IMR-90 (cell line): ENCODE measurements at regions not wholly inside any gene's neighbourhood (a gene's known extent, or its start where the extent isn't known, plus 50 kb on each side); places are given as distances from the start of the nearest gene placed in this dataset.

Source experiments
- ATAC-seq: fragments of 200-7000 bp; cut with Tn5 transposase; 2 replicates; pipeline ENCODE4 v1.9.1; 2020; ENCODE audit warnings: low read depth, mild to moderate bottlenecking, moderate library complexity
- BruUV-seq: library from RNA; stranded (reverse); fragments of 400-500 nt; replicated peaks from 2 replicates; lab custom pipeline; 2021; lab: Mats Ljungman, UMichigan
- CTCF ChIA-PET: fragments of 300-600 bp; formaldehyde crosslinking; extraction: SDS; loops from one replicate; lab custom pipeline; 2021; ENCODE audit warnings: antibody characterized with exemption; lab: Yijun Ruan, JAX
- POLR2A ChIA-PET: fragments of 300-600 bp; sonication (Branson Sonifier 250); formaldehyde crosslinking; loops from one replicate; lab custom pipeline; 2022; ENCODE audit warnings: antibody characterized with exemption; ENCODE audit not compliant: unreplicated experiment; lab: Charles Lee
- DNase-seq: peaks from one replicate; pipeline ENCODE4 v3.0.0; 2013
- H2AFZ ChIP-seq: replicated peaks from 2 replicates; pipeline ENCODE3; 2013; ENCODE audit warnings: low read length, mild to moderate bottlenecking; ENCODE audit not compliant: poor library complexity
- H2AK5ac ChIP-seq: 2 replicates; pipeline ENCODE4 v1.6.1; 2013; ENCODE audit warnings: low read depth, low read length, inconsistent platforms
- H2AK9ac ChIP-seq: replicated peaks from 2 replicates; pipeline ENCODE3; 2013; ENCODE audit warnings: mild to moderate bottlenecking, low read depth, low read length, moderate library complexity; ENCODE audit not compliant: poor library complexity
- H2BK120ac ChIP-seq: 2 replicates; pipeline ENCODE4 v1.6.1; 2013; ENCODE audit warnings: low read depth, low read length, inconsistent platforms
- H2BK15ac ChIP-seq: 3 replicates; pipeline ENCODE4 v1.6.1; 2013; ENCODE audit warnings: low read depth, low read length, inconsistent platforms
- H2BK20ac ChIP-seq: 2 replicates; pipeline ENCODE4 v1.6.1; 2013; ENCODE audit warnings: low read depth, mild to moderate bottlenecking, inconsistent platforms, low read length, moderate library complexity
- H2BK5ac ChIP-seq: 2 replicates; pipeline ENCODE4 v1.6.1; 2013; ENCODE audit warnings: mild to moderate bottlenecking, low read depth, low read length, inconsistent platforms; ENCODE audit not compliant: poor library complexity, severe bottlenecking
- H3K14ac ChIP-seq: replicated peaks from 2 replicates; pipeline ENCODE4 v1.6.1; 2013; ENCODE audit warnings: low read depth, low read length, inconsistent platforms
- H3K18ac ChIP-seq: 2 replicates; pipeline ENCODE4 v1.6.1; 2013; ENCODE audit warnings: low read depth, low read length, control low read depth
- H3K23ac ChIP-seq: 2 replicates; pipeline ENCODE4 v1.6.1; 2013; ENCODE audit warnings: low read depth, low read length, inconsistent platforms
- H3K27ac ChIP-seq: 2 replicates; pipeline ENCODE4 v1.5.1; 2013; ENCODE audit warnings: mild to moderate bottlenecking, control low read depth, low read length; ENCODE audit not compliant: insufficient read depth
- H3K27me3 ChIP-seq: 2 replicates; pipeline ENCODE4 v1.6.1; 2013; ENCODE audit warnings: low read length; ENCODE audit not compliant: control insufficient read depth, insufficient read depth
- H3K36me3 ChIP-seq: 2 replicates; pipeline ENCODE4 v1.6.1; 2013; ENCODE audit warnings: low read length, mixed read lengths; ENCODE audit not compliant: control insufficient read depth, insufficient read depth
- H3K4ac ChIP-seq: 2 replicates; pipeline ENCODE4 v1.6.1; 2013; ENCODE audit warnings: low read depth, low read length, inconsistent platforms
- H3K4me1 ChIP-seq: 2 replicates; pipeline ENCODE4 v1.6.1; 2013; ENCODE audit warnings: low read length, mixed read lengths; ENCODE audit not compliant: control insufficient read depth, insufficient read depth
- H3K4me2 ChIP-seq: 2 replicates; pipeline ENCODE4 v1.6.1; 2013; ENCODE audit warnings: low read depth, mild to moderate bottlenecking, control low read depth, low read length, moderate library complexity
- H3K4me3 ChIP-seq: 2 replicates; pipeline ENCODE4 v1.5.1; 2013; ENCODE audit warnings: low read depth, mild to moderate bottlenecking, control low read depth, low read length, moderate library complexity; ENCODE audit not compliant: insufficient read depth
- H3K56ac ChIP-seq: 2 replicates; pipeline ENCODE4 v1.6.1; 2013; ENCODE audit warnings: low read length, inconsistent platforms; ENCODE audit not compliant: insufficient read depth; ENCODE audit errors: extremely low read depth
- H3K79me1 ChIP-seq, 2 experiments: 2 replicates each; pipeline ENCODE4 v1.6.1; 2013; ENCODE audit warnings: low read length in 2 of 2, inconsistent platforms in 1 of 2, low read depth in 1 of 2
- H3K9ac ChIP-seq: 2 replicates; pipeline ENCODE4 v1.6.1; 2013; ENCODE audit warnings: low read depth, low read length, control low read depth
- H3K9me1 ChIP-seq: 2 replicates; pipeline ENCODE4 v1.6.1; 2013; ENCODE audit warnings: low read length, inconsistent platforms; ENCODE audit not compliant: insufficient read depth
- H3K9me3 ChIP-seq: 2 replicates; pipeline ENCODE4 v1.6.1; 2013; ENCODE audit warnings: low read length; ENCODE audit not compliant: control insufficient read depth, insufficient read depth
- H4K20me1 ChIP-seq: 2 replicates; pipeline ENCODE4 v1.6.1; 2013; ENCODE audit warnings: low read length, inconsistent platforms; ENCODE audit not compliant: insufficient read depth
- H4K5ac ChIP-seq: 2 replicates; pipeline ENCODE4 v1.6.1; 2013; ENCODE audit warnings: mild to moderate bottlenecking, low read depth, low read length, control low read depth
- H4K8ac ChIP-seq, 2 experiments: 2 replicates each; pipeline ENCODE4 v1.6.1; 2013; ENCODE audit warnings: low read depth in 2 of 2, low read length in 2 of 2, control low read depth in 1 of 2, inconsistent platforms in 1 of 2
- H4K91ac ChIP-seq: 2 replicates; pipeline ENCODE4 v1.6.1; 2013; ENCODE audit warnings: low read depth, low read length, inconsistent platforms; ENCODE audit not compliant: insufficient read depth
- BHLHE40 ChIP-seq: fragments of 150-350 bp; IDR thresholded peaks from 2 replicates; pipeline ENCODE4 v1.6.1; 2016; ENCODE audit warnings: mild to moderate bottlenecking, low read depth, low read length
- CEBPB ChIP-seq: IDR thresholded peaks from 2 replicates; pipeline ENCODE4 v1.6.1; 2012; ENCODE audit warnings: low read depth, low read length, improper control_type of control experiment
- ELK1 ChIP-seq: fragments of 150-350 bp; IDR thresholded peaks from 2 replicates; pipeline ENCODE4 v1.6.1; 2016; ENCODE audit warnings: low read depth, mild to moderate bottlenecking, low read length, moderate library complexity, borderline replicate concordance
- FOS ChIP-seq: fragments of 150-350 bp; IDR thresholded peaks from 2 replicates; pipeline ENCODE4 v1.6.1; 2016; ENCODE audit warnings: low read depth, low read length
- NFE2L2 ChIP-seq: fragments of 150-350 bp; IDR thresholded peaks from 2 replicates; pipeline ENCODE4 v1.6.1; 2016; ENCODE audit warnings: low read depth, mild to moderate bottlenecking, low read length
- POLR2A ChIP-seq: IDR thresholded peaks from 2 replicates; pipeline ENCODE4 v1.6.1; 2012; ENCODE audit warnings: mild to moderate bottlenecking, low read depth, low read length
- RAD21 ChIP-seq: IDR thresholded peaks from 2 replicates; pipeline ENCODE4 v1.6.1; 2012; ENCODE audit warnings: low read length, improper control_type of control experiment
- RCOR1 ChIP-seq: IDR thresholded peaks from 2 replicates; pipeline ENCODE4 v1.6.1; 2012; ENCODE audit warnings: mild to moderate bottlenecking, low read length, improper control_type of control experiment; ENCODE audit not compliant: insufficient replicate concordance
- SMC3 ChIP-seq: fragments of 150-350 bp; IDR thresholded peaks from 2 replicates; pipeline ENCODE4 v1.6.1; 2016; ENCODE audit warnings: low read depth, mild to moderate bottlenecking, antibody characterized with exemption, low read length, moderate library complexity
- WGBS, 2 experiments: methylation state at CpG; one replicate each; pipeline versions ENCODE4 v1.1.5 to v1.1.7; 2013; ENCODE audit warnings: missing lambda C conversion rate in 2 of 2; ENCODE audit not compliant: insufficient read length in 1 of 2; ENCODE audit errors: extremely low coverage in 2 of 2; 5-methylcytosine and 5-hydroxymethylcytosine counted together
- dilution Hi-C: fragments of 300-500 bp; cut with HindIII; formaldehyde crosslinking; loops from one replicate; pipeline ENCODE4 v1.14.3; 2018; ENCODE audit warnings: low sequenced_read_pairs; ENCODE audit not compliant: unreplicated experiment
- in situ Hi-C: fragments of 300-500 bp; cut with MboI; formaldehyde crosslinking; loops from 3 replicates; pipeline ENCODE4 v1.14.3; 2019; ENCODE audit warnings: low sequenced_read_pairs, inconsistent platforms, mixed read lengths
- intact Hi-C: fragments of 100-400 bp; cut with micrococcal nuclease; formaldehyde crosslinking; loops from 2 replicates; pipeline ENCODE4 v1.10.0; 2022

GRCh38 chr15:53454535-53454842 is 305.0 kb downstream of the WDR72 start:
- no peak overlapping the region for H3K4ac ChIP-seq
- H4K20me1 ChIP-seq: no peaks in the 10 kb centered on the region
- H3K27ac ChIP-seq: no peak overlapping the region
- in situ Hi-C loops: no loop called here
- no peak for ATAC-seq
- POLR2A ChIA-PET: no interaction called here
- H4K91ac ChIP-seq: no peak overlapping the region
- DNase-seq: no peak
- no peaks in the 10 kb centered on the region for H3K9me1 ChIP-seq
- no peak overlapping the region for H2AFZ ChIP-seq
- H3K56ac ChIP-seq: no peak overlapping the region
- H2BK15ac ChIP-seq: no peak overlapping the region
- no peak overlapping the region for H4K5ac ChIP-seq
- no peak overlapping the region for H2BK120ac ChIP-seq
- intact Hi-C loops: no loop called here
- TF ChIP-seq SMC3 (no peak), POLR2A (no peak), BHLHE40 (no peak), RAD21 (no peak), CEBPB (no peak), NFE2L2 (no peak), FOS (no peak), ELK1 (no peak), RCOR1 (no peak)
- CTCF ChIA-PET: no interaction called here
- H2BK20ac ChIP-seq: no peak overlapping the region
- H4K8ac ChIP-seq: no peak overlapping the region
- WGBS, 2 experiments: no CpG with 5 or more reads among the region's 5 CpGs
- no peak overlapping the region for H3K4me2 ChIP-seq
- no peak overlapping the region for H3K23ac ChIP-seq
- H3K14ac ChIP-seq: no peak overlapping the region
- dilution Hi-C loops: no loop called here
- H2BK5ac ChIP-seq: no peak overlapping the region
- H3K27me3 ChIP-seq: no peaks in the 10 kb centered on the region
- BruUV-seq: no TSS peak
- H3K18ac ChIP-seq: no peak overlapping the region
- H3K9me3 ChIP-seq: peaks cover 13% of the 10 kb centered on the region
- no peaks in the 10 kb centered on the region for H3K79me1 ChIP-seq
- H3K36me3 ChIP-seq: no peaks in the 10 kb centered on the region
- no peak overlapping the region for H3K4me3 ChIP-seq
- H3K9ac ChIP-seq: no peak overlapping the region
- H2AK9ac ChIP-seq: no peak overlapping the region
- H2AK5ac ChIP-seq: no peak overlapping the region
- no peaks in the 10 kb centered on the region for H3K4me1 ChIP-seq
